GM23338 (cell line): ENCODE measurements at regions not wholly inside any gene's neighbourhood (a gene's known extent, or its start where the extent isn't known, plus 50 kb on each side); places are given as distances from the start of the nearest gene placed in this dataset.

ENCODE experiments used
- CTCF ChIP-seq, 2 experiments: fragments of 200-600 bp in 1 of 2; sonication (generic) in 1 of 2; conservative IDR thresholded peaks; 2 replicates each; pipeline versions ENCODE4 v1.5.1 to v1.6.1; 2016 to 2017; ENCODE audit warnings: antibody characterized with exemption in 2 of 2, low read depth in 2 of 2, mild to moderate bottlenecking in 2 of 2, moderate library complexity in 1 of 2
- POLR2AphosphoS5 ChIP-seq: IDR thresholded peaks from 2 replicates; pipeline ENCODE4 v1.6.1; 2016; ENCODE audit warnings: antibody characterized with exemption, low read depth
- ZNF331 ChIP-seq: fragments of 250-450 bp; sonication (Bioruptor Pico); IDR thresholded peaks from 2 replicates; pipeline ENCODE4 v1.5.0; 2020; ENCODE audit warnings: low read depth, mild to moderate bottlenecking, moderate library complexity

GRCh38 chr4:92100975-92101374 lies 202.8 kb upstream of the GRID2 start:
- TF ChIP-seq POLR2AphosphoS5 (no peak), CTCF (conservative IDR thresholded peaks at IDR 0.05; ENCODE audit: low read depth in 2 of 2) (no peak), ZNF331 (CRISPR knock-in tag) (no peak)
